ENCODE measurements at regions not wholly inside any gene's neighbourhood (a gene's known extent, or its start where the extent isn't known, plus 50 kb on each side); places are given as distances from the start of the nearest gene placed in this dataset.
"Not testable (repeated sequence)": the region's sequence is repeated elsewhere in the genome, so short reads cannot be mapped to it uniquely, and the experiment has no call there.

DNA sequence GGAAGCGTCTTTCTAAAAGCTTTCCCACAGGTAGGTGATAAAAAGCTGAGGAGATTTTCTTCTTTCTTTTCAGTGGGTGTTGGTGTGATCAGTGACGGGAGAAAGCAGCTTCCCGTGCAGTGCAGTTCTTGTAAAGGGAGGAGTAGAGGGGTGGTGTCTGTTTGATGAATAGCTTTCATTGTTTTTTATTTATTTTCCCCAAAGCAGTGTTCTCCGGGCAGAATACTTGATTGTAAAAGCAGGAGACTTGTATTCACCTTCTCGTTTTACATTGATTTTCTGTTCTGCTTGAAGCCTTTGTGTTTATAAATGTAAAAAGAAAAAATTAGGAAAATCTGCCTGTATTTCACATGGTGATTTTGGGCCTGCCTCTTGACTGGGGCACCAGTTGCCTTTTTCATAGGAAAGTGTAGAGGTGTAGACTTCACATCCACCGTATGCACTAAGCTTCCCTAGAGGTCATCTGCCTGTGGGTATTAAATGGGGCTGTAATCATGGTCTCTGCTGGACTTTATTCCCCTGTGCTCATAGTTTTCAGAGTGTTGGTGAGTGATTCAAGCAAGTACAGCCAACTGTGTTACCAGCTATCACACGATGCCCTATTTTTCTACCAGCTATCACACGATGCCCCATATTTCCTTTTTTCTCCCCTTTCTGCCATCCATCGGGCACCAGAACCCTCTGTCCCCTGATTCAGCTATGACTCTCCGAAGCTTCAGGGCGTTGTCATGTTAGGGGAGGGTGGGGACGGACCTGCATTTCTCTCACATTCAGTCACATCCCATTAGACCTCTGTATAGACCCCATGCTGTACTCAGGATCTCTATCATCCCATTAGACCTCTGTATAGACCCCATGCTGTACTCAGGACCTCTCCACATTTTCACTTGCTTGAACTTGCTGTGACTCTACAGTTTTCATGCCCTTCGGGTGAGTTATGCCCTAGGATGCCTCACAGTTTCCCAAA, 526.5 kb downstream of the TRIML1 start:
- no peak for DNase-seq (ENCODE audit: low spot score in 2 of 2, unreplicated experiment in 2 of 2)
- TF ChIP-seq, protein P1, sequence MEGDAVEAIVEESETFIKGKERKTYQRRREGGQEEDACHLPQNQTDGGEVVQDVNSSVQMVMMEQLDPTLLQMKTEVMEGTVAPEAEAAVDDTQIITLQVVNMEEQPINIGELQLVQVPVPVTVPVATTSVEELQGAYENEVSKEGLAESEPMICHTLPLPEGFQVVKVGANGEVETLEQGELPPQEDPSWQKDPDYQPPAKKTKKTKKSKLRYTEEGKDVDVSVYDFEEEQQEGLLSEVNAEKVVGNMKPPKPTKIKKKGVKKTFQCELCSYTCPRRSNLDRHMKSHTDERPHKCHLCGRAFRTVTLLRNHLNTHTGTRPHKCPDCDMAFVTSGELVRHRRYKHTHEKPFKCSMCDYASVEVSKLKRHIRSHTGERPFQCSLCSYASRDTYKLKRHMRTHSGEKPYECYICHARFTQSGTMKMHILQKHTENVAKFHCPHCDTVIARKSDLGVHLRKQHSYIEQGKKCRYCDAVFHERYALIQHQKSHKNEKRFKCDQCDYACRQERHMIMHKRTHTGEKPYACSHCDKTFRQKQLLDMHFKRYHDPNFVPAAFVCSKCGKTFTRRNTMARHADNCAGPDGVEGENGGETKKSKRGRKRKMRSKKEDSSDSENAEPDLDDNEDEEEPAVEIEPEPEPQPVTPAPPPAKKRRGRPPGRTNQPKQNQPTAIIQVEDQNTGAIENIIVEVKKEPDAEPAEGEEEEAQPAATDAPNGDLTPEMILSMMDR (IDR thresholded peaks at IDR 0.05; ENCODE audit: unreplicated experiment) = no peak
- Mint-ChIP-seq H3K36me3 (peaks cover 2% of the 10 kb centered on the region), H3K27ac (no peak overlapping the region), H3K4me3 (no peak overlapping the region), H3K27me3 (ENCODE audit: low read depth) (no peaks in the 10 kb centered on the region), H3K4me1 (peaks cover 3% of the 10 kb centered on the region), H3K9me3 (peaks cover 19% of the 10 kb centered on the region)

- not testable (repeated sequence) for H3K27ac Mint-ChIP-seq; H3K36me3 Mint-ChIP-seq; DNase-seq (ENCODE audit: low spot score in 2 of 2, unreplicated experiment in 2 of 2); H3K4me1 Mint-ChIP-seq; H3K4me3 Mint-ChIP-seq; H3K27me3 Mint-ChIP-seq (ENCODE audit: low read depth)
- H3K9me3 Mint-ChIP-seq = peaks cover 39% of the 10 kb centered on the region
These were observed 539.5 kb downstream of the TRIML1 start for GRCh38 chr4:188678691-188679090.

- H3K4me3 Mint-ChIP-seq = no peak overlapping the region
- no peaks in the 10 kb centered on the region for H3K4me1 Mint-ChIP-seq
- H3K9me3 Mint-ChIP-seq = peaks cover 27% of the 10 kb centered on the region
- H3K27me3 Mint-ChIP-seq (ENCODE audit: low read depth) = no peaks in the 10 kb centered on the region
- no peak overlapping the region for H3K27ac Mint-ChIP-seq
- TF ChIP-seq, protein P1 (IDR thresholded peaks at IDR 0.05; ENCODE audit: unreplicated experiment) = no peak
- no peaks in the 10 kb centered on the region for H3K36me3 Mint-ChIP-seq
- no peak for DNase-seq (ENCODE audit: low spot score in 2 of 2, unreplicated experiment in 2 of 2)
These were observed 540.9 kb downstream of the TRIML1 start for GRCh38 chr4:188680004-188680666.

DNA sequence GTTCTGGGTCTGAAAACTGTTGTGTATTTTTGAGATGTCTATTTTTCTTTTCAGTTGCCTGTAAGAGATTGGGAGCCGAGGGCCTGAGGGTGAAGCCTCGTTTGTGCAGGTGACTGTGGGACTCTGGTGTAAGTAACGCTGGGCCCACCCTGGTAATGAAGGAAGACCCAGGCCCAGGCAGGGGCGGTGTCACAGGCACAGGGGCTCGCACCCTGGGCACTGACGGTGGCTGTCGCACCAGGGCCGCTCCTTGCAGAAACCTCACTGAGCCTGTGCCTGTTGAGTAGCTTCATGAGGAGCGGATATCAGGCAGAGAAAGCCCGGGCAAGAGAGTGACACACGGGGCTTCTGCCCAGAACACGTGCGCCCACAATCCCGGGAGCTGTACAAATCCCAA, 541.4 kb downstream of the TRIML1 start:
- H3K27me3 Mint-ChIP-seq (ENCODE audit: low read depth) = no peaks in the 10 kb centered on the region
- no peak for DNase-seq (ENCODE audit: low spot score in 2 of 2, unreplicated experiment in 2 of 2)
- no peak overlapping the region for H3K27ac Mint-ChIP-seq

DNA sequence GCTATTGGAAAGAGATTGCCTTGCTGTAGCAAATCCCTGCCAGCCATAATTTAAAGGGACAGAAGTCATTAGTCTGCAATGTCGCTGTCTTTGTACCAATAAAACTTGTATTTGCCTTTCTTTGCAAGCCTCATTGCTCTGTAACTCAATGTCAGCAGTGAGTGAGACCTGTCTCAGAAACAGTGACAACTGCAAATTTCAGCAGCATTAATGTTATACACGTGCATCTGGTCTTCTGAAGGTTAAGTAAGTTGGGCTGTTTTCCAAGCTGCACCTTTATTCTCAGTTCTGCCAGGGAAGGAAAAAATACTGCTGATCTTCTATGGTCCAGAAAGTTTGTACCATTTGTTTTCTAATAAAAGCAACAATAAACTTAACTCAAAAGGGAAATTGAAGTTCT, 543.1 kb downstream of the TRIML1 start:
- Mint-ChIP-seq H3K4me1 (no peaks in the 10 kb centered on the region), H3K4me3 (no peak overlapping the region)
- TF ChIP-seq, protein P1 (IDR thresholded peaks at IDR 0.05; ENCODE audit: unreplicated experiment) = no peak

More for the DNA sequence above, 541.4 kb downstream of the TRIML1 start:
- no peak overlapping the region for H3K4me3 Mint-ChIP-seq
- peaks cover 22% of the 10 kb centered on the region for H3K9me3 Mint-ChIP-seq
- no peaks in the 10 kb centered on the region for H3K36me3 Mint-ChIP-seq
- no peaks in the 10 kb centered on the region for H3K4me1 Mint-ChIP-seq
- TF ChIP-seq, protein P1 (IDR thresholded peaks at IDR 0.05; ENCODE audit: unreplicated experiment) = no peak

GRCh38 chr4:188683571-188683970, 544.3 kb downstream of the TRIML1 start:
- DNase-seq (ENCODE audit: low spot score in 2 of 2, unreplicated experiment in 2 of 2) = no peak
- no peaks in the 10 kb centered on the region for H3K36me3 Mint-ChIP-seq
- no peaks in the 10 kb centered on the region for H3K27me3 Mint-ChIP-seq (ENCODE audit: low read depth)
- H3K27ac Mint-ChIP-seq = no peak overlapping the region
- no peak overlapping the region for H3K4me3 Mint-ChIP-seq
- TF ChIP-seq, protein P1 (IDR thresholded peaks at IDR 0.05; ENCODE audit: unreplicated experiment) = no peak
- no peaks in the 10 kb centered on the region for H3K4me1 Mint-ChIP-seq
- no peaks in the 10 kb centered on the region for H3K9me3 Mint-ChIP-seq

More for the DNA sequence above, 543.1 kb downstream of the TRIML1 start:
- H3K9me3 Mint-ChIP-seq = peaks cover 7% of the 10 kb centered on the region
- H3K27ac Mint-ChIP-seq = no peak overlapping the region
- no peaks in the 10 kb centered on the region for H3K27me3 Mint-ChIP-seq (ENCODE audit: low read depth)
- DNase-seq (ENCODE audit: low spot score in 2 of 2, unreplicated experiment in 2 of 2) = no peak
- no peaks in the 10 kb centered on the region for H3K36me3 Mint-ChIP-seq
